Large intestine (tissue), 3 donors: ENCODE measurements at regions not wholly inside any gene's neighbourhood (a gene's known extent, or its start where the extent isn't known, plus 50 kb on each side); places are given as distances from the start of the nearest gene placed in this dataset.

Experiments
- DNase-seq, 2 donors: peaks; one replicate each; pipeline versions ENCODE4 v3.0.0 to v3.0.0-alpha.2; 2013
- H3K27ac ChIP-seq: one replicate; pipeline ENCODE4 v1.5.1; 2013; ENCODE audit warnings: low read length
- H3K27me3 ChIP-seq: 2 replicates; pipeline ENCODE4 v1.6.1; 2013; ENCODE audit warnings: low read length; ENCODE audit not compliant: control insufficient read depth, insufficient read depth
- H3K36me3 ChIP-seq: 2 replicates; pipeline ENCODE4 v1.6.1; 2013; ENCODE audit warnings: low read length; ENCODE audit not compliant: control insufficient read depth, insufficient read depth
- H3K4me1 ChIP-seq: one replicate; pipeline ENCODE4 v1.6.1; 2013; ENCODE audit warnings: low read length; ENCODE audit not compliant: control insufficient read depth, insufficient read depth
- H3K4me3 ChIP-seq: one replicate; pipeline ENCODE4 v1.5.1; 2013; ENCODE audit warnings: low read length
- H3K9me3 ChIP-seq: one replicate; pipeline ENCODE4 v1.6.1; 2013; ENCODE audit warnings: mild to moderate bottlenecking, low read depth, low read length, moderate library complexity; ENCODE audit not compliant: control insufficient read depth
- WGBS: methylation state at CpG from one replicate; pipeline ENCODE4 v1.1.5; 2013; ENCODE audit warnings: low lambda C conversion rate; ENCODE audit not compliant: insufficient coverage; 5-methylcytosine and 5-hydroxymethylcytosine counted together

DNA sequence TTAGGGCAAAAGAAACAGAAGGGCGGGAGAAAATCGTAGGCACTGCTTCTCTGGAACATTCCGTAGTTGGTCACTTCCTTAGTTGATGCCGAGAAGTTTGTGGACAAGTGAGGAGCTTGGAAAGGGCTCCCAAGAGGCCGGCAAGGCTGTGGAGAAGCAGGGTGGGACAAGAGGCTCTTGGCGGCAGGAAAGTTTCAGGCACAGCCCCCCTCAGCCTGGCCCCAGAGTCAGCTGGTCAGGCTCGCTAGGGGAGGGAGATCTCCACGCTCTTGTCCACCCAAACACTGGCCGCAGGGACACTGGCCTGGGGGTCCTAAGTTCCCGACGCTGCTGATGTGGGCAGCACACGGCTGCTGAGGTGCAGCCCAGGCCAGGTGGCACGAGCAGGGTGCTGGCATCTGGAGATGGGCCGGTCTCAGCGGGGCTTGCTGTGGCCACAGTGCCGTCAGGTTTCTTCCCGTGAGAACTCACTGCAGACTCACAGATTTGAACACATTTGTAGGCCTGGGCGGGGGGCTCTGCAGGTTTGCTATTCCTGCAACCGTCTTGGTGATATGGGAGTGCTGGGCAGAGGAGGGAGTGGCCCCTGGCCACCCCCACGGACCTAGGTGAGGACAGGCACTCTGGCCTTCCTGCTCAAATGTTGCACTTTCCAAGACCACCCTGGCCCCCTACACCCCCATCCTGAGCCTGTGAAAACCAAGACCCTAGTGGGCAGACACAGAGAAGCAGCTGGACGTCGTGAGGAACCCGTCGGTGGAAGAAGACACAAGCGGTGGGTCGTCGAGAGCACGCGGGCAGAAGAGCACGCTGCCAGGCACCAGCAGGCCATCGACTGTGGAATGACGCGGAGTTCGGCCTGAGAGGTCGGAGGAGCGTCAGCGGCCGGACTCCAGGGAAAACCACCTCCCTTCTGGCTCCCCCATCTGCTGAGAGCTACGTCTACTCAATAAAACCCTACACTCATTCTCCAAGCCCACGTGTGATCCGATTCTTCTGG lies 160.1 kb downstream of the ERMARD start:
- no CpG with 5 or more reads among the region's 41 CpGs for WGBS
- Histone ChIP-seq H3K27me3 (no peaks in the 10 kb centered on the region), H3K27ac (no peak overlapping the region)

DNA sequence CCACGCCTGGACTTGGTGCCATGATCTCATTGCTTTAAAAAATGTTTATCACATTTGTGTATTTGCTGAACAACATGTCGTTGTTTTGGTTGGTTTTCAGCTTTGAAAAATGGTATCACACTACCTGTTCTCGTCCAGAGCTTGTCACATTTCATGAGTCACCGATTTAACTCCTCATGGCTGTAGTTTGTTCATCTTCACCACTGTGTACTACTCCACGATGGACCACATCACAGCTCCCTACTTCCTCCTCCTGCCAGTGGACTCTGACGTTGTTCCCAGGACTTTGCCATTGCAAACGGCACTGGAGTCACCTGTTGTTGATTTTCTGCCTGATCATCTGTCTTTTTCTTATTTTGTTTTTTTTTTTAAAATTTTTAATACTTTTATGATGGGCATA lies 157.7 kb downstream of the ERMARD start:
- Histone ChIP-seq H3K36me3 (no peaks in the 10 kb centered on the region), H3K27ac (no peak overlapping the region), H3K9me3 (no peaks in the 10 kb centered on the region), H3K4me3 (no peak overlapping the region), H3K4me1 (no peaks in the 10 kb centered on the region), H3K27me3 (no peaks in the 10 kb centered on the region)
- 90% methylated on average over 4 of the region's 7 CpGs for WGBS
- no peak for DNase-seq

More for the DNA sequence above, 160.1 kb downstream of the ERMARD start:
- Histone ChIP-seq H3K4me3 (no peak overlapping the region), H3K4me1 (no peaks in the 10 kb centered on the region), H3K36me3 (no peaks in the 10 kb centered on the region), H3K9me3 (no peaks in the 10 kb centered on the region)
- DNase-seq, result no peak

DNA sequence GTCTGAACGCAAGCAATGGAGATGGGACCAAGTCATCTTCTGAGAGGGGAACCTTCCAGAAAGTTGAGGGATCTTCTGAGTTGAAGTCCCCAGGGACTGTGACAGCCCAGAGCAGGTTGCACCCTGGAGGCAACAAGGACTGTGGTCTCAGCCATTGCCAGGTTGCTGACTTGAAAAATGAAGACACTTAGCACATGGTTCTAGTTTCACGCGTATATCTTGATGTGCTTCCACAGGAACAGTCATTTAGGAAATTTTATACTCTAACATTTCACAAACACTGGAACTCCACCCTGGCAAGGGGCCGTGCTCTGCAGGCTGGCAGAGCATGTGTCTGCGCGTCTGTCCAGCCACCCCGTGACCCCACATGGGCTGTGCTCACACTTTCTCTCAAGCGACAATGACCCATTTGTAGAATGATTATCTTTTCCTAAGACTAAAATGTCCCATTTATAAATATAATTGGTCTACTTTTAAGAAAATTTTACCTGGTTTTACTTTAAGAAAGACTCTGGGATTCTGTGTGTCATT lies 157.0 kb downstream of the ERMARD start:
- no peaks in the 10 kb centered on the region for H3K36me3 ChIP-seq
- WGBS, result no CpG with 5 or more reads among the region's 8 CpGs
- no peaks in the 10 kb centered on the region for H3K27me3 ChIP-seq
- H3K4me1 ChIP-seq, result no peaks in the 10 kb centered on the region
- H3K27ac ChIP-seq, result no peak overlapping the region
- no peaks in the 10 kb centered on the region for H3K9me3 ChIP-seq
- H3K4me3 ChIP-seq, result no peak overlapping the region
- no peak for DNase-seq

DNA sequence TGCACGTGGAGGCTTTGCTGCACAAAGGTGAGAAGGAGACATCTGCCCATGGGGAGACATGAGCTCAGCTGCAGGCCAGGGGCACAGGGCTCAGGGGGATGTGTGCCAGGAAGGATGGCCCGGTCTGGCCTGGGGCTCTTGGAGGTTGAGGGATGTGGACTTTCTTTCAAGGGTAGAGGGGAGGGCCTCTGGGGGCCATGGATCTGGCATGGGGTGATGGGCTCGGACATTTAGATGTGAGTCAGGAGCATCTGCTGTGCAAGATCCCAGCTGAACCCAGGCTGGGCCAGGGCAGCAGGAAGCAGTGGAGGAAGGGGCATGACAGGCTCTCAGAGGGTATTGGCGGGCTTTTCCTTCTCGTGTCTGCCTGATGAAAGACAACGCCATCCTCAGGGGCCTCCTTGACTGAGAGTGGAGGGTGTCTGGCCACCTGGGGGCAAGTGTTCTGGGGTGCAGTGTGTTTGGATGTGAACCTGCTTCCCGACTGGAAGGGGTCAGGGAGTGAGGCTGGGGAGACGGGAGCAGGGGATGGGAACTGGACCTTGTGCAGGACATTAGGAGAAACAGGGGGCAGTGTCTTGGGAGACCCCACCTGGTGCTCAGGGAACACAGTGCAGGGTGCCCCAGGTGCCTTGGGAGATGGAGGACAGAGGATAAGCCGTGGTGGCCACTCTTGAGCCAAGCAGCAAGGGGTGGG lies 156.1 kb downstream of the ERMARD start:
- Histone ChIP-seq H3K4me3 (no peak overlapping the region), H3K4me1 (no peaks in the 10 kb centered on the region), H3K9me3 (no peaks in the 10 kb centered on the region), H3K27me3 (no peaks in the 10 kb centered on the region), H3K27ac (no peak overlapping the region), H3K36me3 (no peaks in the 10 kb centered on the region)
- no CpG with 5 or more reads among the region's 9 CpGs for WGBS
- DNase-seq, result no peak

DNA sequence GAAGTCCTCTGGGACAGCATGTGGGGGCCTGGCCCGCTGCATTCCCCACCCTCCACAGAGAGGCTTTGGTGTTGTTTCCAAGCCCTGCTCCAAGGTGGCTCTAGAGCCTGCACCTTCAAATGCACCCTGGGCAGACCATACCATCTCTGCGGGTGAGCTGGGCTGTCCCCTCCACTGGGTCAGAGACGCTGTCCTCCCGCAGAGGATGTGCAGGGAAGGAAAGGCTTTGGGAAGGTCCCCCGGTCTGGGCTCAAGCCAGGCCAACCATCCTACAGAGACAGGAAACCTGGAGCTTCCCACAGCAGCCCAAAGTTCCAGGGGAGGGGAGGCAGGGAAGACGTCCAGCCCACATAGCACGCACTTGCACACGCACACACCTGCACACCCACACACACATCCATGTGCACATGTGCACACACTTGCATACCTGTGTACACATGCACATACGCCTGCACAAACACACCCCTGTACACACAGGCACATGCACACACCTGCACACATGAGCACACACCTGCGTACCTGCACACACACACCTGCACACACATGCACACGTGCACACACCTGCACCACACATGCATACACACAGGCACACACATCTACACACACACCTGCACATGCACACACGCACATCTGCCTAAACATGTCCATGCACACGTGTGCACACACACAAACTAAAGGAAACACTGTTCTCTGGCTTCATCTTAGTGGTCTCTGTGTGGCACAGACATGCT lies 155.4 kb downstream of the ERMARD start:
- Histone ChIP-seq H3K9me3 (no peaks in the 10 kb centered on the region), H3K27me3 (no peaks in the 10 kb centered on the region), H3K4me1 (no peaks in the 10 kb centered on the region), H3K36me3 (no peaks in the 10 kb centered on the region), H3K27ac (no peak overlapping the region), H3K4me3 (no peak overlapping the region)
- WGBS, result no CpG with 5 or more reads among the region's 13 CpGs
- DNase-seq, result no peak

DNA sequence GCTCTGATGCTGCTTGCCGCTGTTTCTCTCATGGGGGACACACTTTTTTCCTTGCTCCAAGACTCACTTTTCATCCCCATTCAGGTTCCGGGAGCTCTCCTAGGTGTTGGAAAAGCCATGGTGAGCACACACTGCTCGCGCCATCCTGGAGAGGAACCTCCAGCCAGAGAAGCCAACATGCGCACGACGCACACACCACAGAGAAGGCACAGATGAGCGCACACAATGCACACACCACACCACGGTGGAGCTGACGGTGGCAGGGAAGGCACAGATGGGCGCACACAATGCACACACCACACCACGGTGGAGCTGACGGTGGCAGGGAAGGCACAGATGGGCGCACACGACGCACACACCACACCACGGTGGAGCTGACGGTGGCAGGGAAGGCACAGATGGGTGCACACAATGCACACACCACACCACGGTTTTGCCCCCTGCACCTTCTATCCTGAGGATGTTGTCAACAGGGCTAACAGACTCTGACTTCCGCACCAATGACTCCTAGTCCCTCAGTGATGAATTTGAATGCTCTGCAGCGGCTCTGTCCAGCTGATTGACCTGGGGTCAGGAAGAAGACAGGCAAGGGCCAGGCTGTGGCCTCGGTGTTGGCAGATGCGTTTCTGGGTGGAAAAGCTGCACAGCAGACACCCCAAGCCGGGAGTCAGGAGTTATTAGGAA lies 154.7 kb downstream of the ERMARD start:
- Histone ChIP-seq H3K27ac (no peak overlapping the region), H3K27me3 (no peaks in the 10 kb centered on the region), H3K9me3 (no peaks in the 10 kb centered on the region), H3K4me3 (no peak overlapping the region), H3K36me3 (no peaks in the 10 kb centered on the region), H3K4me1 (no peaks in the 10 kb centered on the region)
- no peak for DNase-seq
- 100% methylated on average over 2 of the region's 24 CpGs for WGBS

DNA sequence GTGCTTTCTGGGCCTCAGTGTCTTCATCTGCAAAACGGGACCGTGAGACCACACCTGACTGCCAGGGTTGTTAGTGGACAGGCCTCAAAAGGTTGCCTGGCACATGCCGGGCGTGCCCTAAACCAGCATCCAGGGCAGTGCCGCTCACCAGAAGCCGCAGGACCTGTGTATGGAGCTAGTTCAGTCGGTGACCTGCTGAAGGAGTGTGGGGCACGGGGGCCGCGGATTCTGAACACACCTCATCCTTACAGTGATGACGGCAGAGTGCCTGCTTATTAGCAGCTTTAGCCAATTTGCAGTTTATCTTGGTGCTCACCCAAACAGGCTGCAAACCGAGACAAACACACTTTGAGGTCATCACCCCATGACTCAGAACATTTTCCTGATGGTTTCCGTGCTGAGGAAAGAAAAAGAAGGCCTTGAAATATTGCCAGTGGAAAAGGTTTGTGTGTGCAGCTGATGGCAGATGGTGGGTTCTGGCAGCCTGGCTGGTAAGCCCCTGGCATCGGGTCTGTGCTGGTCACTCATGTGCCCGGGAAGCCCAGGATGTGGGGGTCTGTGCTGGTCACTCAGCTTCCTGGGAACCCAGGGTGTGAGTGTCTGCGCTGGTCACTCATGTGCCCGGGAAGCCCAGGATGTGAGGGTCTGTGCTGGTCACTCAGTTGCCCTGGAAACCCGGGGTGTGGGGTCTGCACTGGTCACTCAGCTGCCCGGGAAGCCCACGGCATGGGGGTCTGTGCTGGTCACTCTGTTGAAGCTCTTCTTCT lies 153.8 kb downstream of the ERMARD start:
- Histone ChIP-seq H3K9me3 (no peaks in the 10 kb centered on the region), H3K36me3 (no peaks in the 10 kb centered on the region), H3K27me3 (no peaks in the 10 kb centered on the region), H3K4me1 (no peaks in the 10 kb centered on the region), H3K4me3 (no peak overlapping the region), H3K27ac (no peak overlapping the region)
- 60% methylated on average over 1 of the region's 20 CpGs for WGBS
- DNase-seq, result peak; percentile 14 to 37

DNA sequence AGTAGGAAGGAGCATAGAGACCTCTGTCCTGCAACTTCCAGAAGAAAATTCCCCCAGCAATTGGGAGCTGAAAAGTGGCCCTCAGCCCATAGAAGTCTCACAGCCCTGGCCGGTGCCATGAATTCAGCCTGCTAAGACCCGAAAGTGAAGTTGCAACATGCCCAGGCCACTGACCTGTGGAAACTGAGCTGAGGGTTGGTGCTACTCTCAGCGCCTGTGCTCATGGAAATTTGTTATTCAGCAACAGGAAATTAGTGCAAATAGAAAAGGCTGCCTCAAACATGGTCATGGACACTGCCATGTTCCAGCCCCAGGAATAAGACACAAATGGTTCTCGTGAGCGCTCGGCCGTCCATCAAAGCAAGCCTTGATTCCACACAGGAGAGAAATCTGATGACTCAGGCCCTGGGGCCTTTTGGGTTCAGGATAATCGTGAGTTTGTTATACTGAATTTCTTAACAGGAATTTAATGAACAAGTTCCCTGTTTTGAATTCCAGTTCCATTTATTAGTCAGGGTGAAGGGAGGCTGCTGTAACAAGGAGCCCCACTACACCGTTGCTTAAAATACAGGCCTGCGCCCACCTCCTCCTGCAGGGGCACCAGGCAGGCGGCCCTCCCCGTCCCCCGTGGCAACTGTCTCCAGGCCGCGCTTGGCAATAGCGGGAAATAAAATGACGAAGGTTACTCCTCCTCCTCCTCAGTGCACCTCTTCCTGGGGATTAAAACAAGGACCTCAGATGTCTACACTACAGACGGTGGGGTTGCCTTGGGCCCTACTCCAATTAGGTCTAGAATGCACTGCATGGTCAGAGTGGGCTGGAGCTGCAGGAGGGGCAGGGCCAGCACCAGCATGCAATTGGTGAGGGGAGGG lies 152.9 kb downstream of the ERMARD start:
- H3K27ac ChIP-seq, result no peak overlapping the region
- DNase-seq, result no peak

DNA sequence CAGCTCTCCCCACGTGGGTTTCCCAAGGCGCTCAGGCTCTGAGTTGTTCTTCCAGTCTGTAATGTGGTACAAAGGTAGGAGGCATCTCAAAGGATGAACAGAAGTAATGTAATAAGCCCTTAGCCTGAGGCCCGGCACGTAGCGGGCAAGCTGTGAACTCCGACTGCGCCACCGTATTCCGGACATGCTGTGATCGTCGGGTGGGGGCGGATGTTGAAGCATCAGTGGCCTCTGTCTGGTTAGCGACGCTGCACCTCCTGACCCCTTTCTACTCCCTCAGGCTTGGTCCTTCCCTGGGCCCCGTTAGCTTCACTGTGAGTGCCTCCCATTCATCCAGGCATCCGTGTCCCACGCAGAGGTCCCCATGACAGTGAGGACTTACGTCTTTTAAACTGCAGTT lies 151.7 kb downstream of the ERMARD start:
- no peaks in the 10 kb centered on the region for H3K27me3 ChIP-seq
- H3K4me3 ChIP-seq, result no peak overlapping the region
- H3K36me3 ChIP-seq, result no peaks in the 10 kb centered on the region
- H3K9me3 ChIP-seq, result peaks cover 4% of the 10 kb centered on the region
- 93% methylated on average over 3 of the region's 18 CpGs for whole genome bisulfite sequencing
- no peaks in the 10 kb centered on the region for H3K4me1 ChIP-seq
- no peak overlapping the region for H3K27ac ChIP-seq
- no peak for DNase-seq

More for the DNA sequence above, 152.9 kb downstream of the ERMARD start:
- Histone ChIP-seq H3K9me3 (peaks cover 4% of the 10 kb centered on the region), H3K27me3 (no peaks in the 10 kb centered on the region), H3K4me3 (no peak overlapping the region), H3K4me1 (no peaks in the 10 kb centered on the region), H3K36me3 (no peaks in the 10 kb centered on the region)
- WGBS, result 100% methylated on average over 3 of the region's 18 CpGs
